Body of pancreas (tissue), 4 donors: ENCODE measurements at regions not wholly inside any gene's neighbourhood (a gene's known extent, or its start where the extent isn't known, plus 50 kb on each side); places are given as distances from the start of the nearest gene placed in this dataset.

ENCODE experiments used
- POLR2A ChIP-seq, 3 donors: fragments of 450-650 bp; IDR thresholded peaks; one replicate each; pipeline ENCODE4 v1.6.1; 2016; ENCODE audit warnings: antibody characterized with exemption in 3 of 3, mild to moderate bottlenecking in 2 of 3
- TF ChIP-seq, protein P1 (sequence below), 7 experiments: fragments of 450-650 bp in 4 of 7; fragments of 200-600 bp in 3 of 7; sonication (generic) in 3 of 7; IDR thresholded peaks; one replicate each; pipeline ENCODE4 v1.5.1; 2016 to 2019; ENCODE audit warnings: antibody characterized with exemption in 7 of 7

DNA sequence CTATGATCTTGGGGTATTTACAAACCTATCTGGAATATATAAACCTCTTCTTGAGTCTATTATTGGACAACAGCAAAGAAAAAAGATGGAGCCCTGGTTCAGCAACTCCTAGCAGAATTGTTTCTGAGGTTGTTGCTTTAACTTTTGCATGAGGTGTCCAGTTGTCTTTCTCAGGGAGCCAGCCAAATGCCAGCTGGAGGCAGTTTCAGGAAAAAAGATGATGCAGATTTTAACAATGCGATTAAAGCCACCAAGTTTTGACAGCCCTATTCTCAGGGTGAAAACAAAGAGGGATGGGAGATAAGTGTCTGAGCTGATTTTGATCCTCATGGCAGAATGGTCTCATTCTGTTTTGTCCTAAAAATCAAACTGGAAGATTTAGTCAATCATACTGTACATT, 181.6 kb upstream of the RASGRP1 start:
- TF ChIP-seq, protein P1, sequence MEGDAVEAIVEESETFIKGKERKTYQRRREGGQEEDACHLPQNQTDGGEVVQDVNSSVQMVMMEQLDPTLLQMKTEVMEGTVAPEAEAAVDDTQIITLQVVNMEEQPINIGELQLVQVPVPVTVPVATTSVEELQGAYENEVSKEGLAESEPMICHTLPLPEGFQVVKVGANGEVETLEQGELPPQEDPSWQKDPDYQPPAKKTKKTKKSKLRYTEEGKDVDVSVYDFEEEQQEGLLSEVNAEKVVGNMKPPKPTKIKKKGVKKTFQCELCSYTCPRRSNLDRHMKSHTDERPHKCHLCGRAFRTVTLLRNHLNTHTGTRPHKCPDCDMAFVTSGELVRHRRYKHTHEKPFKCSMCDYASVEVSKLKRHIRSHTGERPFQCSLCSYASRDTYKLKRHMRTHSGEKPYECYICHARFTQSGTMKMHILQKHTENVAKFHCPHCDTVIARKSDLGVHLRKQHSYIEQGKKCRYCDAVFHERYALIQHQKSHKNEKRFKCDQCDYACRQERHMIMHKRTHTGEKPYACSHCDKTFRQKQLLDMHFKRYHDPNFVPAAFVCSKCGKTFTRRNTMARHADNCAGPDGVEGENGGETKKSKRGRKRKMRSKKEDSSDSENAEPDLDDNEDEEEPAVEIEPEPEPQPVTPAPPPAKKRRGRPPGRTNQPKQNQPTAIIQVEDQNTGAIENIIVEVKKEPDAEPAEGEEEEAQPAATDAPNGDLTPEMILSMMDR (IDR thresholded peaks at IDR 0.05): no peak
- no peak for TF ChIP-seq POLR2A (IDR thresholded peaks at IDR 0.05)
